HG03378 (cell line): ENCODE measurements at regions not wholly inside any gene's neighbourhood (a gene's known extent, or its start where the extent isn't known, plus 50 kb on each side); places are given as distances from the start of the nearest gene placed in this dataset.
"Not testable (repeated sequence)": the region's sequence is repeated elsewhere in the genome, so short reads cannot be mapped to it uniquely, and the experiment has no call there.

Experiments used
- ATAC-seq: cut with Tn5 transposase; IDR thresholded peaks from one replicate; pipeline ENCODE4 v1.9.1; 2021; ENCODE audit warnings: mild to moderate bottlenecking, moderate library complexity; ENCODE audit not compliant: unreplicated experiment

DNA sequence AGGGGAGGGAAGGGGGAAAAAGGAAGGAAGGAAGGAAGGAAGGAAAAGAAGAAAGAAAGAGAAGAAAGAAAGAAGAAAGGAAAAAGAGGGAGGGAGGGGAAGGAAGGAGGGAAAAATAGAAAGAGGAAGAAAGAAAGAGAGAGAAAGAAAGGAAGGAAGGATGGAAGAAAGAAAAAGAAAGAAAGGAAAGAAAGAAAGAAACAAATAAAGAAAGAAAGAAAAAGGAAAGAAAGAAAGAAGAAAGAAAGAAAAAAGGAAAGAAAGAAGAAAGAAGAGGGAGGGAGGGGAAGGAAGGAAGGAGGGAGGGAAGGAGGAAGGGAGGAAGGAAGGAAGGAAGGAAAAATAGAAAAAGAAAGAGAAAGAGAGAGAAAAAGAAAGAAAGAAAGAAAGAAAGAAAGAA lies 315.8 kb upstream of the PIK3C3 start:
- no peak for ATAC-seq

DNA sequence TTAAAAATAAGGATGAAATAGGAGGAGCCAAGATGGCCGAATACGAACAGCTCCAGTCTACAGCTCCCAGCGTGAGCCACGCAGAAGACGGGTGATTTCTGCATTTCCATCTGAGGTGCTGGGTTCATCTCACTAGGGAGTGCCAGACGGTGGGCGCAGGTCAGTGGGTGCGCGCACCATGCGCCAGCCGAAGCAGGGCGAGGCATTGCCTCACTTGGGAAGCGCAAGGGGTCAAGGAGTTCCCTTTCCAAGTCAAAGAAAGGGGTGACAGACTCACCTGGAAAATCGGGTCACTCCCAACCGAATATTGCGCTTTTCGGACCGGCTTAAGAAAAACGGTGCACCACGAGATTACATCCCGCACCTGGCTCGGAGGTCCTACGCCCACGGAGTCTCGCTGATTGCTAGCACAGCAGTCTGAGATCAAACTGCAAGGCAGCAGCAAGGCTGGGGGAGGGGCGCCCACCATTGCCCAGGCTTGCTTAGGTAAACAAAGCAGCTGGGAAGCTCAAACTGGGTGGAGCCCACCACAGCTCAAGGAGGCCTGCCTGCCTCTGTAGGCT lies 323.2 kb upstream of the PIK3C3 start:
- not testable (repeated sequence) for ATAC-seq

DNA sequence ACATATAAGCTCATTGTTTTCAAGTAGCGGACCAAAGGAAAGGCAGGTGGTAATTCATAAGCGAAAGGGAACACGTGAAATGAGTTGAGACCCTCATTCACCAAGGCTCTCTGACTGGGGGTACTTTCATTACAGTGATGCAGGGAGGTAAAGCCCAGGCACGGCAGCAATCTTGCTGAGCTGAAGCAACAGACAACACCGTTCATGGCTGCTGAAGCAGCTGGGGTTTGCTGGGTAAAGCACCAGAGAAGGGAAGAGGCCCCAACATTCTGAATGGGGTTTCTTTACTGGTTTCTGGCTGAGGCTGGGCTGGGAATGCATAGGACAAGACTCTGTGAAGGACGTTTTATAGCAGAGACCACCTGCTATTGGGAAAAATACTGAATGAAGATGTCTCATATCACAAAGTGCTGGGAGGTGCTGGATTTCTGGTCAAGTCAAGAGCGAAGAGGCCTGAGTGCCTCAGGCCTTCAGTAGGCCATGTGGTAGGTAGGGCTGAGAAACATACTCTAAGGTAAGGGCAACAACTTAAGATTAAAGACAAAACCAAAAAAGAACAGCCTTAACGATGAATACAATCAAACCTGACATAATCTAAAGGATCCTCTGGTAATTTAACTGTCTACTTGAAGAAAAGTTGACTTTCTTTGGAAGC lies 324.7 kb upstream of the PIK3C3 start:
- no peak for ATAC-seq

DNA sequence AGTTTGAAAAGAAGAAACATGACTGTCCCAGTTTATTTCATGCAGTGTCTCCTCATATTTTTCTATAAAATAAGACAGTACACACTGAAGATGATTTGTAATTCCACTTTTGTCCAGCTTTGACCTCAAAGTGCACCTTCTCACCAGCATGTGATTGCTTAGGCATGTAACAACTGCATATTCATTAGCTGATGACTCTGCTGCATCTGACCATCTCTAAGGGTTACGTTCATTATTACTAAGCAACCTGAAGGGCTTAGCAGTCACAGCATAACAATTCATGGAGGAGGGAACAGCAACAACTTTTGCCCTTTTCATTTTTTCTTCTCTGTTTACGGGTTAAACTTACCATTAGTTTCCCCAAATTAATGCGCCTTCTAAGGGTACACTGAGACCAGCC lies 330.6 kb upstream of the PIK3C3 start:
- ATAC-seq = no peak

DNA sequence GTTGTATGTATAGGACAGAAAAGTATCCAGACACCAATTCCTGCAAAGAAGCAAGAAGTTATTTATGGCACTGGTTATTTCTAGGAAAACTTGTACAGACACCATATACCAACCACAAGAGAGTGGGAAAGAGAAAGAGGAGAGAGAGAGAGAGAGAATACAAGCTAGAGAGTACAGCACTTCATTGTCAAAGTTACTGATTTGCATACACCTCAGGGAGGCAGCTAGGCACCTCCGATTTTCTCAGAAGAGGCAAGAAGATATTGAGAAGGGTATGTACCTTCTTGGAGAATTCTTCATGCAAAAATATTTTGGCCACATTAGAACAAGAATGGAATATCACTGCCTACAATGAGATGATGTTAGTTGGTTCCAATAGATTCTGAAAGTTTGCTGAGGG lies 333.9 kb upstream of the PIK3C3 start:
- ATAC-seq = no peak

DNA sequence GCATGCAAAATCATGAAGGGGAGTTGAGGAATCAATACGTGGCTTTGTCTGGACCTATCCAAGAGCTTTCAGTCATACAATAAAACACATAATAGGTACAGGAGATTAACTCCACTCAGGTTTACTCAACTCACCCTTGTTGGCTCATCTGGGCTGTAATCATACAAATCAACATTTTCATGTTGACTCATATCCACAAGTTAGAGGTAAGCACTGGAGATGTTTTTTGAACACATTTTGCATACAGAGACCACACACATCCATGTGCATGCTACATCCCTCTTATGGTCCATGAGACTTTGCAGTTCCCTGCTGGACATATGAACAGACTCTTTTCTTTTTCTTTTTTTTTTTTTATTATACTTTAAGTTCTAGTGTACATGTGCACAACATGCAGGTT lies 336.9 kb upstream of the PIK3C3 start:
- no peak for ATAC-seq

DNA sequence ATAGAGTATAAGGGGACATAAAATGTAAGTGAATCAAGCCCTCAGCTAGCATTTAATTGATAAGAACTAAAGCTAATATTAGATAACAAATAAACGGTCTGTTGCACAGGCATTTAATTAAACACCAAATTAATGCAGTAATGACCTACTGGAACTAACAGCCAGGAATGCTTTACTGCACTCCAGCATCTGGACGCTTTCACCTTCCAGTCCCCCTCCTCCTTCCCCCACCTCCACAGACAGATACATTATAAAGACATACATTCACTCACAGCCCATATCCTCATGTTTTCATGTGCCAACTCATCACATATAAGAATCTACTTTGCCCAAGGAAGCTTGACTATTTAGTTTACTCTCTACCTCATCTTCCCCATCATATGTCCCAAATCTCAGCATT lies 337.4 kb upstream of the PIK3C3 start:
- no peak for ATAC-seq

DNA sequence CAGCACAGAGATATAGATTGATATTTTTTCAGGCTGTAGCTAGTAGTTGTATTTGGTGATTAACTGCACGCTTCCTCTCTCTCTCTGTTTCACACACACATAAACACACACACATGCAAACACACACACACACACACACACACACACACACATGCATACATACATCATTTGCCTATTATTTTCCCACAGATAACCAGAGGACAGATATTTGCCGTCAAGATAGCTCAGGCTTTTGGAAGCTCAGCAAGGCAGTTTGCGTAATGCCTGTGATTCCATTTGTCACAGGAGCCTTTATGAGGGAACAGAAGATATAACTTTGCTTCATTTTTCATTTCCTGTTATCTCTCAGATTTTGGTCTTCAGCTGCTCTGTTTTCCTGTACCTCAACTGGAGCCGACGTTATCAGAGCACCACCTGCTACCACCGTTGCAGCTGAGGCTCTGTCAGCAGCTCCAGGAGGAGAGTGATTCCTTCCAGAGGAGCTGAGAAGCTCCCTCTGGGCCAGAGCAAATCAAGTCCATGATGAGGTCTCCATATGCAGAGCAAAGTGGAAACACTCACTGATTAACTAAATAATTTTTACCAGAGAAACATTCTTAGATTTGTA lies 341.9 kb upstream of the PIK3C3 start:
- ATAC-seq = no peak

DNA sequence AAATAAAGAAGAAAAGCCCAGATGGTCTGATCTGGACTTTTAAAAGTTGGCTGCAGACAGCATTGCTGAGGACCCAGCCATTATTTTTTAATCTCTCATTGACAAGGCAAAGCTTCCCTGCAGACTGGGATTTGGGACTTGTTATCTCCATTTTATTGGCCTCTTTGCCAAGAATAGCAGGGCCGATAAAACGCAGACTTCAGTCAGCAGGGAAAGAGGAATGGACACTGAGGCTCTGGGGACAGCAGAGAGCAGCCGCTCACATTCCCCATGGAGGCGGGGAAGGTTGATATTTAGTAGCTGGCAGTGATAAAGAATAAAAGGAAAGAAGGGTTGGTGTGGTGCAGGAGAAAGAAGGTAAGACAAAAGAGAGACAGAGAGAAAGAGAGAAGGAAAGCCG lies 350.1 kb upstream of the PIK3C3 start:
- ATAC-seq = no peak

DNA sequence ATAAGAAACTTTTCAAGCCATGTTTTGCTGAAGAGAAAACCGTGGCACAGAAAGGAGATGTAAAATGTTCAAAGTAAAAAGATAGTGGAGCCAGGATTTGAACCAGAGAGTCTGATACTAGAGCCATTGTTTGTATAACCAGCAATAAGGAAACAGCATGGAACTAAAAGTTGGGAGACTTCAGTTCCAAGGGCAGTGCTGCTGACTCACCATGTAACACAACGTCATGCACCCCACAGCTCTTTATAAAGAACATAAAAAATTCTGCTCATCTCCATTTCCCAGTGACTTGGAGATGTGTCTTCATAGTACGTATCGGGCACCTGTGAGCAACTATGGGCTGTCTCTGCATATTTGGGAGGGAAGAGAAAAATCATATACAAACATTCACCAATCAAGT lies 353.0 kb upstream of the PIK3C3 start:
- no peak for ATAC-seq

DNA sequence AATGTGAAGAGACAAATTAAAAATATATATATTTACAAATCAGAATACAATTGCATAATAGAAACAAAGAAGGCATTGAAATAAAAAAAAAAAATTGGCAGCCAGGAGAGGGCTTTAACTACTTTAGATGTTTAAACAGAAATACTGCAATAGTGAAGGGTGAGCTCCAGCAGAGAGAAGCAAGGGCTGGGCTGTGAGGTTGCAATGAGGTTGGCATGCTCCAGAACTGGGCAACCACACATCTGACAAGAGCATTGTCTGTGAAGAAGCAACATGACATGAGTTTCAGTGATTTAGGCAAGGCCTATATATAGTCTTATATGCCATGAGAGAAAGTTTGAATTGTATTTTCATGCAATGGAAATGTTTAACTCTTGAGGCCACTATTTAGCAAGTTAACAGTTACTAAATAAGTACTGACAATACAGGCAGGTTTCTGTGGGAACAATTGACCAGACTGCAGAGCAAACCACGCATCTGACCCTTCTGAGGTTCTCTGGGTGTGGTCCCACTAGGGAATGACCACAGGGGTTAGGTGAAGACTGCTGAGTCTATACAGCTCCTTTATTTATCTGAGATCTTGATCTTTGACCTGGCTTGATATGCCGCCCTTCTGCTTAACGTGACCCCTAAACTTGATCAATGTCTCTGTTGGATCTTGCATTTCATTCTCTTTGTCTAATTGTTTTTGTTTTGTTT lies 354.2 kb upstream of the PIK3C3 start:
- no peak for ATAC-seq

DNA sequence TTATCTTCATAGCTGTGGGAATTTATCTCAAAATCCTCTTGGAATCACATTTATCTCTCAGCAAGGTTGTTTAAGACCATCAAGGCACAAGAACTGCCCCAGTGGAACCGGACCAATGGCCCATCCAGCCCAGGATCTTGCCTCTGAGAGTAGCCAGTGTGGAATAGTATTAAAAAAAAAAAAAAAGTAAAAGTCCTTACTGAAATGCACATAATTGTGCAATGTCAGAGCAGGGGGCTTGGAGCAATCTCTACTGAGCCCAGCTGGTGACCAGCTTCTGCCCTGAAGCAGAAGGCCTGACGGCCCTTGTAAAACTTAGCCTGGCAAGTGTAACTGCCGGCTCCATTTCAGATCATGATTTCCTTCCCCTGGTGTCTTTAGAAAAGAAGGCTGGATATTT lies 355.6 kb upstream of the PIK3C3 start:
- ATAC-seq = no peak

DNA sequence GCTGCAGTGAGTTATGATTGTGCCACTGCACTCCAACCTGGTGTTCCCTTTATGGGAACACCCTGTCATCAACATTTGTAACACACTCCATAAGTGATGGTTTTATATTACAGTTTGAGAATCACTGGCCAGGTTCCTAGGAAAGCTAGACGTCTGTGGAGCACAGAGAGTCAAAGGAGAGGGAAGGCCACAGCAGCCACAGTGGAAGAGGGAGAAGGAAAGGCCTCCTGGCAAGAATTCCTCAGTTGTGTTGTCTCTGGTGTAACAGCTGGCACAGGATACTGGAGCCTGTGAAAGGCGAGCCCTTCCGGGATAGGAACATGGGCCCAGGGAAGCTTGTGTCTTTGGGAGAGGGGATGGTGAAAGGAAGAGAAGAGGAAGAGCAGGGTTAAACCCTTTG lies 360.5 kb upstream of the PIK3C3 start:
- ATAC-seq = no peak

DNA sequence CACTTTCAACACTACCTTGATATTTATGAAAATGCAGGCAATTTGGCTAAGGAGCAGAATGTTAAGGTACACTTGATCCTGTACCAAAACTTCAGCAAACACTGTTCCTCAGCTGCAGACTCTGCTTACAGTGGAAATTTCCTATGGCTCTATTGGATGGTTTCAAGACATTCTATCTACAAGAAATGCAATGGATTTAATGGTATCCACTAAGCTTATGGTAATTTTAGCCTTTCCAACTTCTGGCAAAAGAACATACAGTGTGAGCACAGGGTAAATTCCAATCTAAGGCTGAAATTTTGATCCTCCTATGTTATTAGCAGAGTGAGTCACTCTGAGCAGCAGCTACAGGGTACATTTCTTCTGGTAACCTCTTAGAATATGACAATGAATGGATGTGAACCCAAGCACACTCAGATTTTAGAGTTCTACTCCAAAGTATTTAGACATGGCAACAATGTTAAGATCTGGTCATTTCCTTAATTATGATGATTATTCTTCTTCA lies 361.8 kb upstream of the PIK3C3 start:
- no peak for ATAC-seq

DNA sequence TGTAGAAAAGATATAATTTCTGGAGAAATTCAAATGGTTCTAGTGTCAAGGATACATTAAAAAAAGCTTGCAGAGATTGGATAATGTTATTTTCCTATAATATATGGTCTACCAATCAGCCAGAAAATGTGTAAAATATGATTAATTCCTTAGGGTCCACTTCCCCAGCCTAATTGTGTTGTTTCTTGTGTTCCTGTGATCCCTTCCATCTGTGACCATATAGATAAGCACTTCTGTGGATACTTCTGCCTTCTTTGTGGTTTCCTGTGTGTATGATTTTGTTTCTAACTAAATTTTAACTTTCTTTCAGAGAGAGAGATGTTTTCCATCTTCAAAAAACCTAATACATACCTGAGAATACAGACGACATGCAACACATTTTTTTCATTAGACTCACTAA lies 367.1 kb upstream of the PIK3C3 start:
- ATAC-seq = no peak

DNA sequence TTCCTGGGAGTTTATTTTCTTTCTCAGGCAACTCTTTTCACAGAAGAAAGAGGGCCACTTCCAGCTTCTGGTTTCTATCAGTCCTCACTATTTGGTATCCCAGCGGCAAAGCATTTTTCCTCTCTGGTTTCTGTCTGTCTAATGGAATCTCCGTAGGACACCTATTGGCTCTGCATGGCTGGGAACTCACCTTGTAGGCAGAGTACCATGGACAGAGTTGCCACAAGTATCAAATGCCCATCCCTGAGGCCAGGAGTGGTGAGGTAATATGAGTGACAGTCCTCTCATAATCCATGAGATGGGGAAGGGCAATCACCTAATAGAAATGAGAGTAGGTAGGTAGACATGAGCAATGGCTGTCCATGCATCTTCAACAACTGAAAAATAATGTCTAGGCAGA lies 369.5 kb upstream of the PIK3C3 start:
- no peak for ATAC-seq

DNA sequence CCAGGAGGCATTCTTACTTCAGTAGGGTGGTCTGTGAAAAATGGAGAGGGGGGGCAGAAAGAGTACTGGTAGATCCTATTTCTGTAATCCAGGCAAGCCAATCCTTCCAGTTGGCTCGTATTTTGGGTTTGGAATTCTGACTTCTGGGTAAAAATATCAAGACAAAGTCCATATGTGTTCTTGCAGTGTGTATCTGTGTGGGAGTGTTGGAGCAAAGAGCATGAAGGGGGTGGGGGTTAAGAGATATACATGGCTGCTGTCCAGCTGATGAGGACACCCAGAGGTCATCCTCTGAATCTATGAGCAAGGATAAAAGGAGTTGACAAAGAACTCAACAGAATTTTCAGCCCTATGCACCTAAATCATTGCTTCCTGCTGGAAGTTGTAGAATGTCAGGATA lies 375.8 kb upstream of the PIK3C3 start:
- ATAC-seq = no peak

DNA sequence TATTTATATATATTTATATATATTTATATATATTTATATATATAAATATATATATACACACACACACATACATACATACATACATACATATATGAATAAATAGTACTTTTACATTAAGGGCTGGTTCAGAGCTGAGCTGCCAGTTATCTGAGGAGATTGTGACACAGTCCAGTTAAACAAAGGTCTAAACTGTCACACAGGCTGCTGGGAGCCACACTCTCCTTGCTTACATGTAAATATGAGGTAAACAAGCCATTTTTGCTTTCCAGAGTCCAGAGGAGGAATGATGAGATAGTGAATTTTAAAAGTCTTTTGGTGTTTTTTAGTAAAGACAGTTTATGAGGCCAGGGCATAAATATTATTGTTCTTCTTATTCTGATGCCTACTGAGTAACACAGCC lies 377.5 kb upstream of the PIK3C3 start:
- ATAC-seq = no peak

DNA sequence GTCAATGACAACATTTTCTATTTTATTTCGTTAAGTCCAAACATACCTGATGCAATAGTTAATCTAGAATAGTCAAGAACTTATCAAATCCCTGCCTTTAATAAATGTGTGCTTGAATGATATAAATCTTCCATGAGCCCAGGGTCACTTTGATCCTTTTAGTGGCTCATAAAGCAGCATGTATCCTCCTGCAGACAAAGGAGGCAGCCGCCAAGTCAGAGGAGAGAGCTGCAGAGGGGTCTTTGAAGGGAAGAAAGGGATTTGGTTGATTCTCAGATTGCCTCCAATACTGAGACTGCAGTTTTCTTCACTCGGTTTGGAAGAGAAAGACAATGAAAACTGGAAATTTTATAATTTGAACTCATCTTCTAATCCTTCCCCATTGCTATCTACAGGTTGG lies 378.4 kb upstream of the PIK3C3 start:
- no peak for ATAC-seq

DNA sequence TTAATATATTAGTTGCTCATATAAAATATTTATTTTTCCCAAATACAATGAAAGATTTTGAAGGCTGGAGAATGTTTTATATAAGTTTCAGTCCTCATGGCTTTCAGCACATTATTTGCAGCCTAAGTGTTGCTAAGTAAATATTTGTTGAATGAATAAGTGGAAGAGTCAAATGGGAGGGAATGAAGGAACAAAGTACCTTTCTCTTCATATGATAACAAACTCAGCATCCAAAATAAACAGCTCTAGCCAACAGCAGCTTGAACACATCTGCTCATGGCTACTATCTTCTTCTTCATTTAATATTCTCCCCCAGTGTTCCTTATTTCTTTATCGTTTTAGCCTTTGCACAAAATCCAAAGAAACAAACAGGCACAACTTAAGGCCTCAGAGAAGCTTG lies 385.2 kb upstream of the PIK3C3 start:
- ATAC-seq = no peak

DNA sequence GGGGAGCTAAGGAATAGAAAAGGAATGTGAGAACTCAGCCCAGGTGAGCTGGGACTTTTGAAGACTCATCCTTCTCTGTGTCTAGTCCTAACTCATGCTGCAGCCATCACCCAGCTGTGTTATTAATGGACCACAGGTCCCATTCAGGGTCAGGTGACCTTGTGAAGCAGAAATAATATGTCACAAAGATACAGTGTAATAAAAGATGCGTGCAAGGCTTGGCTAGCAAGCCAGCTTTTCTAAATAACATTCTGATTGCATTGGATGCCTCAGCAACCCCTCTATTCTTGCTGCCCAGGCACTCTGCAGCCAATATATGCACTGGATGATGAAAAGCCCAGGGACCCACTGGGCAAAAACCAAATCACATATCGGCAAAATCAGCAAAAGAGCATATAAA lies 393.1 kb upstream of the PIK3C3 start:
- no peak for ATAC-seq

DNA sequence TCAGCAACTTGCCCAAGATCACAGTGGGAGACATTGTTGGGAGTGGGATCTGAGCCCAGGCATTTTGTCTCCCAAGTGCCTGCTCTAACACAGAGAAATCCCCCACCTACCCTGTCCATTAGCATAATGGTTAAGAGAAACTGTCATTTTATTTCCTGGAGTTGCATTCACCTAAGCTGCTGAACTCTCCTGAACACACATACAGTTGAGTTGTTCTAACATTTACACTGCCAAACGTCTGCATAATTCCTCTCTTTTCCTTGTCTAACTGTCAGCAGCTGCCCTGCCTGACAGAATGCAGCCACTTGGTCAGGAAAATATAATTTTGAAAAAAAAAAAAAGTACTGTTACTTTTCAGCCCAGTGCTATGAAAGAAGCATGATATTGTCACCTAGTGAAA lies 396.3 kb upstream of the PIK3C3 start:
- no peak for ATAC-seq
